ENCODE measurements at regions not wholly inside any gene's neighbourhood (a gene's known extent, or its start where the extent isn't known, plus 50 kb on each side); places are given as distances from the start of the nearest gene placed in this dataset.

- TF ChIP-seq CTCF (IDR thresholded peaks at IDR 0.05) (no peak), EZH2 (IDR thresholded peaks at IDR 0.05) (no peak), EZH2phosphoT487 (IDR thresholded peaks at IDR 0.05) (no peak)
Measured at GRCh38 chr4:187157380-187157958, 433.8 kb upstream of the FAT1 start.

All from neural progenitor cell (in vitro differentiated cells).